Hepatocyte (in vitro differentiated cells): ENCODE measurements at regions not wholly inside any gene's neighbourhood (a gene's known extent, or its start where the extent isn't known, plus 50 kb on each side); places are given as distances from the start of the nearest gene placed in this dataset.
A peak's percentile ranks its signal among the peaks of the same experiment; 100 is the strongest.

ENCODE experiments used
- DNase-seq: peaks from one replicate; pipeline ENCODE4 v3.0.0-alpha.2; 2016; ENCODE audit warnings: low spot score
- H2AFZ ChIP-seq: fragments of 200-600 bp; sonication (generic); 2 replicates; pipeline ENCODE4 v1.6.0; 2016; ENCODE audit warnings: antibody characterized with exemption, mild to moderate bottlenecking
- H3K27ac ChIP-seq: fragments of 200-600 bp; sonication (generic); 2 replicates; pipeline ENCODE4 v1.5.1; 2016; ENCODE audit warnings: mild to moderate bottlenecking
- H3K27me3 ChIP-seq: fragments of 200-600 bp; sonication (generic); 2 replicates; pipeline ENCODE4 v1.6.1; 2016
- H3K36me3 ChIP-seq: fragments of 200-600 bp; sonication (generic); replicated peaks from 2 replicates; pipeline ENCODE4 v1.5.1; 2016; ENCODE audit warnings: low read depth; ENCODE audit not compliant: insufficient read depth
- H3K4me1 ChIP-seq: fragments of 200-600 bp; sonication (generic); 2 replicates; pipeline ENCODE4 v1.5.1; 2016; ENCODE audit warnings: mild to moderate bottlenecking, moderate library complexity; ENCODE audit not compliant: insufficient read depth
- H3K4me2 ChIP-seq: fragments of 200-600 bp; sonication (generic); 2 replicates; pipeline ENCODE4 v1.6.0; 2016
- H3K4me3 ChIP-seq: fragments of 200-600 bp; sonication (generic); 2 replicates; pipeline ENCODE4 v1.5.1; 2016; ENCODE audit warnings: mild to moderate bottlenecking
- H3K79me2 ChIP-seq: fragments of 200-600 bp; sonication (generic); 2 replicates; pipeline ENCODE4 v1.6.0; 2017; ENCODE audit warnings: mild to moderate bottlenecking
- H3K9me2 ChIP-seq: fragments of 200-600 bp; sonication (generic); replicated peaks from 2 replicates; pipeline ENCODE4 v1.6.0; 2017; ENCODE audit warnings: mild to moderate bottlenecking; ENCODE audit not compliant: insufficient read depth
- H3K9me3 ChIP-seq: fragments of 200-600 bp; sonication (generic); 2 replicates; pipeline ENCODE4 v1.5.1; 2016; ENCODE audit warnings: low read depth, mild to moderate bottlenecking
- H4K20me1 ChIP-seq: fragments of 200-600 bp; sonication (generic); 2 replicates; pipeline ENCODE4 v1.6.0; 2016; ENCODE audit warnings: mild to moderate bottlenecking; ENCODE audit not compliant: insufficient read depth, poor library complexity, severe bottlenecking
- EZH2 ChIP-seq: fragments of 200-600 bp; sonication (generic); IDR thresholded peaks from 2 replicates; pipeline ENCODE4 v1.6.1; 2016; ENCODE audit warnings: antibody characterized with exemption, mild to moderate bottlenecking, borderline replicate concordance
- EZH2phosphoT487 ChIP-seq: fragments of 200-600 bp; sonication (generic); IDR thresholded peaks from one replicate; pipeline ENCODE4 v1.6.1; 2018; ENCODE audit warnings: antibody characterized with exemption, mild to moderate bottlenecking, low read depth, moderate library complexity; ENCODE audit not compliant: unreplicated experiment, severe bottlenecking
- WGBS: methylation state at CpG from one replicate; pipeline ENCODE4 v1.1.6; 2016; ENCODE audit warnings: low lambda C conversion rate; ENCODE audit errors: missing lambda C conversion rate; 5-methylcytosine and 5-hydroxymethylcytosine counted together
- TF ChIP-seq, protein P1 (sequence below): fragments of 200-600 bp; sonication (generic); IDR thresholded peaks from 2 replicates; pipeline ENCODE4 v1.5.1; 2016; ENCODE audit warnings: antibody characterized with exemption, mild to moderate bottlenecking; ENCODE audit not compliant: poor library complexity

DNA sequence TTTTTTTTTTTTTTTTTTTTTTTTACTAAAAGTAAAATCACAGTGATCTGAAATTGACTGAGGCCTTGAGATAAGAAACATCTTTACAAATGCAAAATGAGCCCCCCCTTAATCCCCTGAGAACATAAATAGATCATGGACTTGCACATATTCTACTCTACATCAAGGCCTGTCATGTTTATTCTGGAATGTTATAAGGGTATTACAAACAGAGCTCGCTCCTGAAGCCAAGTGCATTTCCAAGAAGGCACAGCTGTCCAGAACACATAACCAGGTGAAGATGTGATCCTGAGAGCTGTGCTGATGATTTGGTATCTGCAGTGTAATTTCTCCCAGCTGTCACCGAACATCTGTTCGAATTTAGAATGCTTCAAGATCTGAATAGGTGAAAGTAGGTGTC is 384.5 kb downstream of the GPAT3 start:
- no peak overlapping the region for H3K4me3 ChIP-seq
- H4K20me1 ChIP-seq = no peaks in the 10 kb centered on the region
- H3K4me2 ChIP-seq = no peak overlapping the region
- TF ChIP-seq EZH2 = no peak
- TF ChIP-seq EZH2phosphoT487 = no peak
- TF ChIP-seq, protein P1, sequence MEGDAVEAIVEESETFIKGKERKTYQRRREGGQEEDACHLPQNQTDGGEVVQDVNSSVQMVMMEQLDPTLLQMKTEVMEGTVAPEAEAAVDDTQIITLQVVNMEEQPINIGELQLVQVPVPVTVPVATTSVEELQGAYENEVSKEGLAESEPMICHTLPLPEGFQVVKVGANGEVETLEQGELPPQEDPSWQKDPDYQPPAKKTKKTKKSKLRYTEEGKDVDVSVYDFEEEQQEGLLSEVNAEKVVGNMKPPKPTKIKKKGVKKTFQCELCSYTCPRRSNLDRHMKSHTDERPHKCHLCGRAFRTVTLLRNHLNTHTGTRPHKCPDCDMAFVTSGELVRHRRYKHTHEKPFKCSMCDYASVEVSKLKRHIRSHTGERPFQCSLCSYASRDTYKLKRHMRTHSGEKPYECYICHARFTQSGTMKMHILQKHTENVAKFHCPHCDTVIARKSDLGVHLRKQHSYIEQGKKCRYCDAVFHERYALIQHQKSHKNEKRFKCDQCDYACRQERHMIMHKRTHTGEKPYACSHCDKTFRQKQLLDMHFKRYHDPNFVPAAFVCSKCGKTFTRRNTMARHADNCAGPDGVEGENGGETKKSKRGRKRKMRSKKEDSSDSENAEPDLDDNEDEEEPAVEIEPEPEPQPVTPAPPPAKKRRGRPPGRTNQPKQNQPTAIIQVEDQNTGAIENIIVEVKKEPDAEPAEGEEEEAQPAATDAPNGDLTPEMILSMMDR = no peak
- H3K79me2 ChIP-seq = no peaks in the 10 kb centered on the region
- no peaks in the 10 kb centered on the region for H3K4me1 ChIP-seq
- no peak for DNase-seq
- H3K27ac ChIP-seq = no peak overlapping the region
- no peak overlapping the region for H2AFZ ChIP-seq
- H3K27me3 ChIP-seq = no peaks in the 10 kb centered on the region
- 79% methylated on average over 3 of the region's 3 CpGs for WGBS
- no peaks in the 10 kb centered on the region for H3K36me3 ChIP-seq
- no peaks in the 10 kb centered on the region for H3K9me3 ChIP-seq
- no peaks in the 10 kb centered on the region for H3K9me2 ChIP-seq

DNA sequence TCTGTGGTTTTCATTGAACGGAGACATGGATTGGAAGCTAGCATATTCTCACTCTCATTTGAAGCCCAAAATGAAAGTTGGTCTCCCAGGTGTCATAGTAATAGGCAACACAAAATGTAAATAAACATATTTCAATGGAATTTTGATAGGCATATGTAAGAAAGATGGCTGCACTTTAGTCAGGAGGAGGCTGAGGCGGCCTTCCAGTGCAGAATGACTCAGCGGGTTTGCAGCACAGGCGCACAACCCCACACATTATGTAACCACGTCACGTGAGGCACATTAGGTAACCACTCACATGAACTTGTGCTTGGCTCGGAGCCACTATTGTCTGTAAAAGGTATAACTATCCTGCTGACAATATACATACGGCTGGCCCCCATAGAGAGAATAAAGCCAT is 381.7 kb downstream of the GPAT3 start:
- H3K4me1 ChIP-seq = no peaks in the 10 kb centered on the region
- H3K27me3 ChIP-seq = no peaks in the 10 kb centered on the region
- H3K4me3 ChIP-seq = no peak overlapping the region
- peak; percentile 4 for DNase-seq
- no peak for TF ChIP-seq EZH2
- TF ChIP-seq EZH2phosphoT487 = no peak
- TF ChIP-seq, protein P1 = no peak
- whole genome bisulfite sequencing = 83% methylated on average over 8 of the region's 8 CpGs
- H2AFZ ChIP-seq = no peak overlapping the region
- no peak overlapping the region for H3K27ac ChIP-seq
- H3K9me2 ChIP-seq = no peaks in the 10 kb centered on the region
- H4K20me1 ChIP-seq = no peaks in the 10 kb centered on the region
- H3K4me2 ChIP-seq = no peak overlapping the region
- H3K9me3 ChIP-seq = no peaks in the 10 kb centered on the region
- no peaks in the 10 kb centered on the region for H3K36me3 ChIP-seq
- H3K79me2 ChIP-seq = no peaks in the 10 kb centered on the region

DNA sequence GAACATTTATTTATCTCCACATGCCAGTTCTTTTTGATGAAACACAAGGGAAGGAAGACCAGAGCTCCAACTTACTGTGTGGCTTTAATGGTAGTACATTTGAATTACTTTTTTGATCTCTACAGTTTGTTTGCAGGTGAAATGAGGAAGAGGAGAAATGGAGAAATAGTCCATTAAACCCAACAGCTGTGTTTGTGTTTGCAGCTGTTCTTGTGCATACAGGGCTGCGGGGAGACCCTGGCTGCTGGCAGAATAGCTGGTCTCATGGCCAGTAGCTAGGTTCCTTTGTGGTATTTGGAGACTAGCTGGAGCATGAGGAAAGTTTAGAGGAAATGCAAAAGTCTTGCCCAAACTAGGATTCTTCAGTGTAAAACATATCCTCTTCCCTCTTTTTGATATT is 374.8 kb downstream of the GPAT3 start:
- no peak for DNase-seq
- Histone ChIP-seq H3K4me3 (no peak overlapping the region), H3K27ac (no peak overlapping the region), H2AFZ (no peak overlapping the region), H4K20me1 (no peaks in the 10 kb centered on the region), H3K27me3 (no peaks in the 10 kb centered on the region), H3K79me2 (no peaks in the 10 kb centered on the region), H3K4me2 (no peak overlapping the region), H3K9me2 (no peaks in the 10 kb centered on the region), H3K36me3 (no peaks in the 10 kb centered on the region), H3K9me3 (no peaks in the 10 kb centered on the region), H3K4me1 (no peaks in the 10 kb centered on the region)
- TF ChIP-seq EZH2 (no peak), EZH2phosphoT487 (no peak)
- TF ChIP-seq, protein P1 = no peak
- 74% methylated on average over 1 of the region's 1 CpG for WGBS

DNA sequence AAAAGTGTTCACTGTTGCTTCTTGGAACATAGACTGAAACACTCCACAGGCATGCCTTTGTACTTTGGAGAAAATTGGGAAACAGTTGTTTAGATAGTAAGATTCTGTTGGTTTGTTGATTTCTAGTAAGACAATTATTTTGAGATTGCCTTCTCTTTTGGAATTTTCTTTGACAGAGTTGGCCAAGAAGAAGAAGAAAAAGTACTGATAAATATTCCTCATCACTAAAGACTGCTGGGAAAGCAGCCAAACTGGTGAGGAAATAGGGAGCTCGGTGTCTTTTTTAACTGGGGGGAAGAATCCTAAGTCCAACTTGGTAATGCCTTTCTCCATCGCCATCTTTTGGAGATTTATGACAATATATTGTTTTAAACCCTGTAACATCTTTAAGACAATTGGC is 370.7 kb downstream of the GPAT3 start:
- H3K4me3 ChIP-seq = no peak overlapping the region
- H3K27ac ChIP-seq = no peak overlapping the region
- H4K20me1 ChIP-seq = no peaks in the 10 kb centered on the region
- no peaks in the 10 kb centered on the region for H3K4me1 ChIP-seq
- no peaks in the 10 kb centered on the region for H3K36me3 ChIP-seq
- WGBS = 82% methylated on average over 2 of the region's 2 CpGs
- no peak overlapping the region for H3K4me2 ChIP-seq
- no peak for TF ChIP-seq EZH2
- no peak for TF ChIP-seq EZH2phosphoT487
- TF ChIP-seq, protein P1 = no peak
- no peaks in the 10 kb centered on the region for H3K9me2 ChIP-seq
- H2AFZ ChIP-seq = no peak overlapping the region
- H3K9me3 ChIP-seq = no peaks in the 10 kb centered on the region
- no peaks in the 10 kb centered on the region for H3K79me2 ChIP-seq
- no peak for DNase-seq
- no peaks in the 10 kb centered on the region for H3K27me3 ChIP-seq
